ENCODE measurements at regions not wholly inside any gene's neighbourhood (a gene's known extent, or its start where the extent isn't known, plus 50 kb on each side); places are given as distances from the start of the nearest gene placed in this dataset. TPM values are rescaled to one million over a fixed set of nuclear protein-coding genes. Genes with fewer than 3 reads are reported as not detected.

DNA sequence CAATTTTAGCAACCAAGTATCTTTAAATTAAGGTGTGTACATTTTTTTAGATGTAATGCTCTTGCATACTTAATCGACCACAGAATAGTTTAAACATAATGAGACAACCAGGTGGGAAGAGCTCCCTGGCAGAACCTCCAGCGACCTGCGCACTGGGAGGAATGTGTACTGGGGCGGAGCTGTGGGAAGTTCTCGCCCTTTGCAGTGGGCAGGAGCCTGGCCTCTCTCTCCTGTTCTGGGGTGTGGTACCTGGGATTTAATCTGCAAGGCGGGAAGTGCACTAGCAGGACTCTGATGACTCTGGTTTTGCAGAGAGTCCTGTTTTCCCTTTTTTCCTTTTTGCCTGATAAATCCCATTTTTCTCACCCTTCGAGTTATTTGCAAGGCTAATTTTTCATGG lies 150.7 kb downstream of the SLC28A3 start:
- no peak overlapping the region for H3K4me2 ChIP-seq (ENCODE audit: low read length)
- H3K4me1 ChIP-seq (ENCODE audit: control insufficient read depth, insufficient read depth, low read length): no peaks in the 10 kb centered on the region
- H3K9ac ChIP-seq (ENCODE audit: low read depth, low read length): no peak overlapping the region
- H3K4me3 ChIP-seq (ENCODE audit: low read length): no peak overlapping the region
- no peaks in the 10 kb centered on the region for H3K36me3 ChIP-seq (ENCODE audit: insufficient read depth, low read length)
- no peaks in the 10 kb centered on the region for H3K9me3 ChIP-seq (replicated peaks; ENCODE audit: low read length)
- H3K27me3 ChIP-seq (ENCODE audit: control insufficient read depth, insufficient read depth, low read length): peaks cover 26% of the 10 kb centered on the region

DNA sequence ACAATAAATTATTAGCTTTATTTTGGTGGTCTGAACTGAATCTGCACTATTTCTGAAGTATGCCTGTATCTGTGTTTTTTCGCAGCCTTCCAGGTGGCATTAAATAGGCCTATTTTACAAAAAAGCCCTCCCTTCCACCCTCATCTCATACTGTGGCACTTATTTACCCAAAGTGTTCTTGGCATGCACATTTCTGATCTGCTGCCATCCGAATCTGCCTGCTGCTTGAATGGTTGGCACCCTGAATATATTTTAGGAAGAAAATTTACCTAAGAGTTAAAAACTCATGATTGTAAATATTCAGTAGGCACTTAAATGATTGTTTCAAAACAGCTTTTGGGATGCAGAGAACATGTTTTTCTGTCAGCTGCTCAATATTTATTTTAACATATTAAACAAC lies 150.1 kb downstream of the SLC28A3 start:
- Histone ChIP-seq H3K4me2 (ENCODE audit: low read length) (no peak overlapping the region), H3K9ac (ENCODE audit: low read depth, low read length) (no peak overlapping the region), H3K27me3 (ENCODE audit: control insufficient read depth, insufficient read depth, low read length) (peaks cover 26% of the 10 kb centered on the region), H3K4me1 (ENCODE audit: control insufficient read depth, insufficient read depth, low read length) (no peaks in the 10 kb centered on the region), H3K36me3 (ENCODE audit: insufficient read depth, low read length) (no peaks in the 10 kb centered on the region), H3K9me3 (replicated peaks; ENCODE audit: low read length) (no peaks in the 10 kb centered on the region), H3K4me3 (ENCODE audit: low read length) (no peak overlapping the region)

DNA sequence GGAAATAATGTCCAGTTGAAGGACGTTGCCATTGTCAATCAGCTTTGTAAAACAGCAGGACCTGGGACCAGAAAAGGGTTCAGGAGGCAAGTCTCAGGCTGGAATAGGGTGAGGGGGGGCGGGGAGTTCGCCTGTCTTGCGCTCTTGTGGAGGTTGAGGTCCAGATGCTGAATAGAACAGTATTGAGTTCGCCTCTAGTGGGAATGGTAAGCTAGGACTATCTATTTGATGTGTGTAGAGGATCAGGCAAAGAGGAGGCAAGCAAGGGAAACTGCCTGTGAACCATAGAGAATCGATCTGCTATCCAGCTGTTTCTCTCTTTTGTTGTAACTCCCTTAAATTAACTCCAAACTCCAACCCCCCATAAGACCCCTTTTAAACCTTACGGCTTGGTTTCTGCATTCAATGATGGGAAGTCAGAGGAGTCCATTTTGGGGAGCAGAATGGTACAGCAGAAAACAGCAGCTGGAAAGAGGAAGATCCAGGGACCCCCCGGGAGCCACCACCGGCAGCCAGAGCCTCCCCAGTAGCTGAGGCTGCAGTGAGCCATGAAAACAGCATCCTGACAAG lies 133.7 kb downstream of the SLC28A3 start:
- no peaks in the 10 kb centered on the region for H3K9me3 ChIP-seq (replicated peaks; ENCODE audit: low read length)

DNA sequence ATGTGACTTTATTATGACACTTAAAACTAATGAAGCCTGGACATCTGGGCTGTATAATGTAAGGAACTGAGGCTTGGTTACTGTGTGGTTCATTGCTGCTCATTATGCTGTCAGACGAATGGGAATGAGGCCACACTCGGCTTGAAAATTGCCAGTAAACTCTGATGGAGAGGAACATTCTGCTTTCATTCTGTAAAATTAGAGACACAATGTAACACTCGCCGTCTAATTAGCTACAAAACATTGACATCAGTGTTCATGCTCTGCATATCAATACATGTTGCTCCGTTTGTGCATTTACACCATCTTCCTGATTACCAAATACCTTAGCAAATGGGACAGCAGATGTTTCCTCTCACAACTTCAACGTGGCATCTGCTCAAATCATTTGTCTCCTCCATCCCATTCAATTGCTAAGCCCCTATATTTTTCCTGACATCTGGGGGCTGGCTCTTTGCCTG lies 133.0 kb downstream of the SLC28A3 start:
- no peaks in the 10 kb centered on the region for H3K36me3 ChIP-seq (ENCODE audit: insufficient read depth, low read length)
- H3K4me1 ChIP-seq (ENCODE audit: control insufficient read depth, insufficient read depth, low read length): no peaks in the 10 kb centered on the region
- no peak overlapping the region for H3K4me3 ChIP-seq (ENCODE audit: low read length)
- no peak overlapping the region for H3K9ac ChIP-seq (ENCODE audit: low read depth, low read length)
- no peaks in the 10 kb centered on the region for H3K9me3 ChIP-seq (replicated peaks; ENCODE audit: low read length)
- peaks cover 6% of the 10 kb centered on the region for H3K27me3 ChIP-seq (ENCODE audit: control insufficient read depth, insufficient read depth, low read length)
- no peak overlapping the region for H3K4me2 ChIP-seq (ENCODE audit: low read length)

More for the DNA sequence above, 133.7 kb downstream of the SLC28A3 start:
- no peak overlapping the region for H3K4me3 ChIP-seq (ENCODE audit: low read length)
- no peaks in the 10 kb centered on the region for H3K4me1 ChIP-seq (ENCODE audit: control insufficient read depth, insufficient read depth, low read length)
- H3K9ac ChIP-seq (ENCODE audit: low read depth, low read length): no peak overlapping the region
- peaks cover 6% of the 10 kb centered on the region for H3K27me3 ChIP-seq (ENCODE audit: control insufficient read depth, insufficient read depth, low read length)
- H3K36me3 ChIP-seq (ENCODE audit: insufficient read depth, low read length): no peaks in the 10 kb centered on the region
- H3K4me2 ChIP-seq (ENCODE audit: low read length): no peak overlapping the region

DNA sequence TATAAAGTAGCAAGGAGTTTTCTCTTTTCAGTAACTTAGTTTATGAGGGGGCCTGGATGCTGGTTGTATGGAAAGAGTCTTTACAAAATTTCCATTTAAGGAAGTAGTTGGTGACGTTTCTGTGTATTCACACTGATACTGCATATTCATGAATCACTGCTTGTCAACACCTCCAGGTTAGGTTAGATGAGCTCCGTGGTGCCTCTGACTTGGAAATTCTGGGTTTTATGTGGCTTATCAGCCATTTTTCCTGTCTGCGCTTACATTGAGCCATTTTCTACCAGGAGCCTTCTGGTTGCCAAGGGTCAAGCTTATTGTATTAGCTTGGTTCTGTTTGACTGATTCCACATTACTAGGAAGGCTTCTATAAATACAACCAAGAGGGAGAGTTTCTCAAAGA lies 128.3 kb downstream of the SLC28A3 start:
- Histone ChIP-seq H3K4me3 (ENCODE audit: low read length) (no peak overlapping the region), H3K9me3 (replicated peaks; ENCODE audit: low read length) (no peaks in the 10 kb centered on the region), H3K9ac (ENCODE audit: low read depth, low read length) (no peak overlapping the region), H3K4me1 (ENCODE audit: control insufficient read depth, insufficient read depth, low read length) (no peaks in the 10 kb centered on the region), H3K36me3 (ENCODE audit: insufficient read depth, low read length) (no peaks in the 10 kb centered on the region), H3K27me3 (ENCODE audit: control insufficient read depth, insufficient read depth, low read length) (no peaks in the 10 kb centered on the region), H3K4me2 (ENCODE audit: low read length) (no peak overlapping the region)

DNA sequence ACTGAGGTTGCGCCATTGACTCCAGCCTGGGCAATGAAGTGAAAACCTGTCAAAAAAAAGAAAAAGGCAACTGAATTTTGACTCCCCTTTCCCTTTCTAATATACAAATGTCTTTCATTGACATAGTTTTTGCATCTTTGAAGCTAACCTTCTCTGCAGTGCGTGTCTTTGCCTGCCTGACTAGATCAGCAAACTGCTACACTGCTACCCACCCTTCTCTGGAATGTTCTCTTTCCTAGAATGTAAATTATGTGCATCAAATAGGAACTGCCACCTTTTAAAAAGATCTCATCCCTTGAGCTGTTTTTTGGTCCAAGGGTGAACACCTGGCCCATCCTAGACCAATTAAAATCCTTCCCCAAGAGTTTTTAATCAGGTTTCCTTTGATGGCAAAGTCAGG lies 127.6 kb downstream of the SLC28A3 start:
- no peak overlapping the region for H3K4me3 ChIP-seq (ENCODE audit: low read length)
- H3K4me1 ChIP-seq (ENCODE audit: control insufficient read depth, insufficient read depth, low read length): no peaks in the 10 kb centered on the region
- H3K4me2 ChIP-seq (ENCODE audit: low read length): no peak overlapping the region
- H3K36me3 ChIP-seq (ENCODE audit: insufficient read depth, low read length): no peaks in the 10 kb centered on the region
- H3K27me3 ChIP-seq (ENCODE audit: control insufficient read depth, insufficient read depth, low read length): peaks cover under 1% of the 10 kb centered on the region
- H3K9ac ChIP-seq (ENCODE audit: low read depth, low read length): no peak overlapping the region
- H3K9me3 ChIP-seq (replicated peaks; ENCODE audit: low read length): no peaks in the 10 kb centered on the region

DNA sequence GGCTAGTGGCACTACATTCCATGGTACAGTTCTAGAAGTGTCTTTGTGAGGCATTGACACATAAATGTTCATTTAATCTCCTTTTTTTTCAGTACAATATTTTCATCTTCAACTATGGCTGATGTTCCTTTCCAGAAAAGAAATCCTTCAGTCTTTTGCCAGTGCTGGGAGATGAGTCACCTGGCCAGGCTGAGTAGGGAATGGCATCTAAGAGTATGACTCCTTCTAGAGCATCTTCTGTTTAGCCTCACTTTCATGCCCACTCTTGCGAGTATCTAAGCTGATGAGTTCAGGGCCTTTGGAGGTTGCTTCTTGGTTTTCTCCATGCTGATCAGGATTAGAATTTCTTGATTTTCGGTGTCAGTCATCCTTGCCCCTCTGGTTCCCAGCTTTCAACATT lies 124.4 kb downstream of the SLC28A3 start:
- Histone ChIP-seq H3K36me3 (ENCODE audit: insufficient read depth, low read length) (no peaks in the 10 kb centered on the region), H3K9ac (ENCODE audit: low read depth, low read length) (no peak overlapping the region), H3K4me1 (ENCODE audit: control insufficient read depth, insufficient read depth, low read length) (no peaks in the 10 kb centered on the region), H3K9me3 (replicated peaks; ENCODE audit: low read length) (no peaks in the 10 kb centered on the region), H3K4me3 (ENCODE audit: low read length) (no peak overlapping the region), H3K27me3 (ENCODE audit: control insufficient read depth, insufficient read depth, low read length) (peaks cover 6% of the 10 kb centered on the region), H3K4me2 (ENCODE audit: low read length) (no peak overlapping the region)

DNA sequence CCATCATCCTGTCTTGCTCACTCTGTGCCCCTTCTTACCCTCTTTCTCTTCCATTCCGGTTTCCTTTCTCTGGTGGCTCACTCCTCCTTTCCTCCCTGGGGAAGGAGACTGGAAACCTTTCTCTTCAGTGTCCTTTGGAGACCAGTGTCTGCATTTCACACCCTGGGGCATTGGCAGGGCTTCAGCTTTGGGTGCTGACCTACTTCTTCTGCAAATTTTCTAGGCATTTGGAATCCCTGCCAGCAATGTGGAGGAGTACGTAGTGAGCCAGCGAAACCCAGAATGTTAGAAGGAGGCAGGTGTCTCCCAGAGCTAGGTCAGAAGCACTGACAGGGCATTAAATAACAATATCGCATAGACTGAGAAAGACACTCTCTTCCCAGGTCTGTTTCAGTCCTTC lies 122.2 kb downstream of the SLC28A3 start:
- H3K9ac ChIP-seq (ENCODE audit: low read depth, low read length): no peak overlapping the region
- no peaks in the 10 kb centered on the region for H3K4me1 ChIP-seq (ENCODE audit: control insufficient read depth, insufficient read depth, low read length)
- peaks cover 7% of the 10 kb centered on the region for H3K27me3 ChIP-seq (ENCODE audit: control insufficient read depth, insufficient read depth, low read length)
- no peaks in the 10 kb centered on the region for H3K36me3 ChIP-seq (ENCODE audit: insufficient read depth, low read length)
- H3K9me3 ChIP-seq (replicated peaks; ENCODE audit: low read length): no peaks in the 10 kb centered on the region
- no peak overlapping the region for H3K4me2 ChIP-seq (ENCODE audit: low read length)
- no peak overlapping the region for H3K4me3 ChIP-seq (ENCODE audit: low read length)

DNA sequence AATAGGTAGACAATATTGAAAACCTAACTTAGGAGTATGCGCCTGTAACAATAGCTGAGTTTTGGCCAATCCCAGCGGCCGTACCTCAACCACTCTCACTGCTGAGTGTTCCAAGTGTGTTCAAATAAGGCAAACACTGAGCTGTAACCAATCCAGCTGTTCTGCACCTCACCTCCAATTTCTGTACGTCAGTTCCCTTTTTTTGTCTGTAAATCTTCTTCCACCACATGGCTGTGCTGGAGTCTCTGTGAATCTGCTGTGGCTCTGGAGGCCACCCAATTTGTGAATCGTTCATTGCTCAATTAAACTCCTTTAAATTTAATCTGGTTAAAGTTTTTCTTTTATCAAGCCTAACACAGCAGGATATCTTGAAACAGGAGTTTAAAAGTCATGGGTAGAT lies 116.3 kb downstream of the SLC28A3 start:
- Histone ChIP-seq H3K9me3 (replicated peaks; ENCODE audit: low read length) (no peaks in the 10 kb centered on the region), H3K9ac (ENCODE audit: low read depth, low read length) (no peak overlapping the region), H3K27me3 (ENCODE audit: control insufficient read depth, insufficient read depth, low read length) (peaks cover 3% of the 10 kb centered on the region), H3K4me3 (ENCODE audit: low read length) (no peak overlapping the region), H3K36me3 (ENCODE audit: insufficient read depth, low read length) (no peaks in the 10 kb centered on the region), H3K4me1 (ENCODE audit: control insufficient read depth, insufficient read depth, low read length) (no peaks in the 10 kb centered on the region), H3K4me2 (ENCODE audit: low read length) (no peak overlapping the region)

Small RNA genes lying in the stretch of these regions (small RNA-seq; reads per million reads assigned to genes)
- not detected for gene AL390838.2
